ENCODE measurements at regions not wholly inside any gene's neighbourhood (a gene's known extent, or its start where the extent isn't known, plus 50 kb on each side); places are given as distances from the start of the nearest gene placed in this dataset.

DNA sequence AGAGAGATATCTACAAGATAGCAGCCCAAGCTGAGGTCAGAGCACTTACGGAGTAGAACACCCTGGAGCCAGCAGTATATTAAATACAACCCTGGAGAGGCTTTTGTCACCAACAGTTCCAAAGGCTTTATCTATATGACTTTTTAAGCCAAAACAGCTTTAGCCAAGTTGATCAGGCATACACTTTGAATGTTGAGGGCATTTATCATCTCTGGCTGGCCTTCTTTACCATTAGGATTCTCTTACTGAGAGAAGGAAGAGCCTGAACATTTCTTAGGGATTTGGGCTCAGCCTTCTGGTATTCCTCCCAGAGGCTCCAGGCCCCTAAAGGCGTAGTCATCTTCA, 161.3 kb upstream of the RIMS1 start:
- Histone ChIP-seq H3K36me3 (replicated peaks in 1 of 2) (no peaks in the 10 kb centered on the region), H3K27ac (no peak overlapping the region), H3K27me3 (no peaks in the 10 kb centered on the region), H3K4me1 (replicated peaks in 1 of 2) (no peaks in the 10 kb centered on the region), H3K9me3 (replicated peaks in 1 of 3) (no peaks in the 10 kb centered on the region), H3K4me3 (no peak overlapping the region)
- TF ChIP-seq, protein P1, sequence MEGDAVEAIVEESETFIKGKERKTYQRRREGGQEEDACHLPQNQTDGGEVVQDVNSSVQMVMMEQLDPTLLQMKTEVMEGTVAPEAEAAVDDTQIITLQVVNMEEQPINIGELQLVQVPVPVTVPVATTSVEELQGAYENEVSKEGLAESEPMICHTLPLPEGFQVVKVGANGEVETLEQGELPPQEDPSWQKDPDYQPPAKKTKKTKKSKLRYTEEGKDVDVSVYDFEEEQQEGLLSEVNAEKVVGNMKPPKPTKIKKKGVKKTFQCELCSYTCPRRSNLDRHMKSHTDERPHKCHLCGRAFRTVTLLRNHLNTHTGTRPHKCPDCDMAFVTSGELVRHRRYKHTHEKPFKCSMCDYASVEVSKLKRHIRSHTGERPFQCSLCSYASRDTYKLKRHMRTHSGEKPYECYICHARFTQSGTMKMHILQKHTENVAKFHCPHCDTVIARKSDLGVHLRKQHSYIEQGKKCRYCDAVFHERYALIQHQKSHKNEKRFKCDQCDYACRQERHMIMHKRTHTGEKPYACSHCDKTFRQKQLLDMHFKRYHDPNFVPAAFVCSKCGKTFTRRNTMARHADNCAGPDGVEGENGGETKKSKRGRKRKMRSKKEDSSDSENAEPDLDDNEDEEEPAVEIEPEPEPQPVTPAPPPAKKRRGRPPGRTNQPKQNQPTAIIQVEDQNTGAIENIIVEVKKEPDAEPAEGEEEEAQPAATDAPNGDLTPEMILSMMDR (IDR thresholded peaks at IDR 0.05), result no peak
- no peak for TF ChIP-seq POLR2A (IDR thresholded peaks at IDR 0.05)
- 76 to 89% (median 78%) methylated on average over 2 of the region's 2 CpGs for WGBS, 4 donors
- DNase-seq, result no peak
- intact Hi-C loops (cut with DNase I), result no loop called here

DNA sequence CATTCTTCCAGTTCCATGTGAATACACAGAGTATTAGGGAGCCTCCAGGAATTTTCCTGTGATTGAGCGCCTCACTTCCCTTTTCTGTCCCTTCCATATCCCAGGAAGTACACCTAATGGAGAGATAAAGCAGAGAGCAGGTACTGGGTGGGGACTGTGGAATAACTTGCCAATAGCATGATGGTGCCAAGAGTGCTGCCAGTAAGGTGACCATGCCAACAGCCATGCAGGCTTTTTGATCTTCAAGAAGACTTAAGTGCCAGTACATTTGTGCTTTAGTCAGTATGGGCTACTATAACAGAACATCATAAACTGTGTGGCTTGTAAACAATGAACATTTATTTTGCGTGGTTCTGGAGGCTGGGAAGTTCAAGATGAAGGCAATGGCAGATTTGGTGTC, 160.2 kb upstream of the RIMS1 start:
- WGBS, 4 donors, result 73 to 87% (median 83%) methylated on average over 2 of the region's 2 CpGs
- Histone ChIP-seq H3K4me1 (replicated peaks in 1 of 2) (no peaks in the 10 kb centered on the region), H3K4me3 (no peak overlapping the region), H3K27ac (no peak overlapping the region), H3K9me3 (replicated peaks in 1 of 3) (no peaks in the 10 kb centered on the region), H3K27me3 (no peaks in the 10 kb centered on the region), H3K36me3 (replicated peaks in 1 of 2) (no peaks in the 10 kb centered on the region)
- DNase-seq, result no peak
- TF ChIP-seq POLR2A (IDR thresholded peaks at IDR 0.05), result no peak
- TF ChIP-seq, protein P1 (IDR thresholded peaks at IDR 0.05), result no peak
- intact Hi-C loops (cut with DNase I), result no loop called here

DNA sequence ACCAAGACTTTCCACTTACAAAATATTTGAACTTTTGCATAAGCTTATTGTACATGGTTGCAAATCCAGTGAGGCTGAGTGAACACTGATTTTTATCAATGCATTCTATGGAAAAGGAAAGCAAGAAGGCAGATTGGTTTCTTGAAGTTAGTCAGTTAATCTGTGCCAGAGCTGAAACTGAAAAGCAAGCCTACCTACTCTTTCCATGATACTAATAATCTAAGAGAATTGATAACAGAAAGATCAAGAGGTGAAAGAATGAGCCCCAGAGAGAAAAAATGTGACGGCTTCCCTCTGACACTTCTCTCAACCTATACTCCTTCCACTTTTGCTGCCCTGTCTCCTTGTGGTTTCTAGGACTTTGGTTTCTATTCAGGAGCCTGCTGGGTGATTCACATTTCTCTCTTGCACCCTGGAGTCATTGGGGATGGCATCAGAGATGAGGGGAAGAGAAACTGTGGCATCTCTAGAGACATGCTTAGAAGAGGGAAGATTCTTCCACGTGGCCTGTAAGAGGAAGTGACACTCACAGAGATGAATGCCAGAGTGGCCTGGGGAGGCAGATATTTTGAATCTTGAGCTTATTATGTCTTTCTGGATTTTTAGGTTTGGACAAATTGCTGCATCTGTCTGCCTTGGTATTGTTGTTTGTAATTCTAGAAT, 158.6 kb upstream of the RIMS1 start:
- intact Hi-C loops (cut with DNase I), result no loop called here
- H3K9me3 ChIP-seq (replicated peaks in 1 of 3), result no peaks in the 10 kb centered on the region
- no peak overlapping the region for H3K4me3 ChIP-seq
- no peak for TF ChIP-seq POLR2A (IDR thresholded peaks at IDR 0.05)
- TF ChIP-seq, protein P1 (IDR thresholded peaks at IDR 0.05), result no peak
- no peaks in the 10 kb centered on the region for H3K27me3 ChIP-seq
- WGBS, 4 donors, result 34 to 51% (median 37%) methylated on average over 2 of the region's 2 CpGs
- no peak overlapping the region for H3K27ac ChIP-seq
- H3K4me1 ChIP-seq (replicated peaks in 1 of 2), result no peaks in the 10 kb centered on the region
- no peaks in the 10 kb centered on the region for H3K36me3 ChIP-seq (replicated peaks in 1 of 2)
- DNase-seq, result no peak

DNA sequence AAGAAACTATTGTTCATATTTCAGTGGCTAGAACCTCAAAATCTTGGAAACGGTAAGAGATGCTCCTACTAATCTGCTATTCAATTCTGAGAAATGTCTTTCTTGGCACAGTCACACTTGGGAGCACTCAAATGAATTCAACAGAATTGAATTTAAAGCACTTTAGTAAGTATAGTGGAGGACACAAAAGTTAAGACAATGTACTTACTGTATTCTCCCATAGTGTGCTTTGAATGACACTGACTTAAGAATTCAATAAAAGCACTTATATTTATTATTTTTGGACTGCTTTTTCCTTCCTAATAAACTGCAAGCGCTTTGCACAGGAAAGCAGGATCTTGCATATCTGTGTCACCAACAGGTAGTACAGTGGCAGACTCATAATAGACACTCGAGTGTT, 156.1 kb upstream of the RIMS1 start:
- no peak for DNase-seq
- Histone ChIP-seq H3K4me3 (no peak overlapping the region), H3K27me3 (no peaks in the 10 kb centered on the region), H3K36me3 (replicated peaks in 1 of 2) (no peaks in the 10 kb centered on the region), H3K9me3 (replicated peaks in 1 of 3) (no peaks in the 10 kb centered on the region), H3K4me1 (replicated peaks in 1 of 2) (no peaks in the 10 kb centered on the region), H3K27ac (no peak overlapping the region)
- WGBS, 4 donors, result 70 to 85% (median 76%) methylated on average over 3 of the region's 3 CpGs
- intact Hi-C loops (cut with DNase I), result no loop called here
- TF ChIP-seq POLR2A (IDR thresholded peaks at IDR 0.05), result no peak
- TF ChIP-seq, protein P1 (IDR thresholded peaks at IDR 0.05), result no peak
